Glutamatergic neuron (in vitro differentiated cells): ENCODE measurements at regions not wholly inside any gene's neighbourhood (a gene's known extent, or its start where the extent isn't known, plus 50 kb on each side); places are given as distances from the start of the nearest gene placed in this dataset.

Experiments
- DNase-seq: peaks from one replicate; pipeline ENCODE4 v3.0.0; 2022
- H3K27ac Mint-ChIP-seq: one replicate; pipeline ENCODE4 v1.8.0; 2020; ENCODE audit warnings: mild to moderate bottlenecking, mixed read lengths, inconsistent platforms; ENCODE audit not compliant: unreplicated experiment
- H3K27me3 Mint-ChIP-seq: one replicate; pipeline ENCODE4 v1.8.0; 2020; ENCODE audit warnings: mild to moderate bottlenecking, moderate library complexity, mixed read lengths, inconsistent platforms; ENCODE audit not compliant: unreplicated experiment
- H3K36me3 Mint-ChIP-seq: one replicate; pipeline ENCODE4 v1.8.0; 2020; ENCODE audit warnings: mild to moderate bottlenecking, mixed read lengths, inconsistent platforms; ENCODE audit not compliant: unreplicated experiment
- H3K4me1 Mint-ChIP-seq: one replicate; pipeline ENCODE4 v1.8.0; 2020; ENCODE audit warnings: mild to moderate bottlenecking, low read depth, mixed read lengths, inconsistent platforms; ENCODE audit not compliant: unreplicated experiment
- H3K4me3 Mint-ChIP-seq: one replicate; pipeline ENCODE4 v1.8.0; 2020; ENCODE audit warnings: mild to moderate bottlenecking, mixed read lengths, inconsistent platforms; ENCODE audit not compliant: unreplicated experiment
- H3K9me3 Mint-ChIP-seq: one replicate; pipeline ENCODE4 v1.8.0; 2020; ENCODE audit warnings: mild to moderate bottlenecking, moderate library complexity, mixed read lengths, inconsistent platforms; ENCODE audit not compliant: unreplicated experiment
- TF ChIP-seq, protein P1 (sequence below): fragments of 200-600 bp; sonication (generic); IDR thresholded peaks from one replicate; pipeline ENCODE4 v1.5.0; 2021; ENCODE audit not compliant: partially characterized antibody, unreplicated experiment

DNA sequence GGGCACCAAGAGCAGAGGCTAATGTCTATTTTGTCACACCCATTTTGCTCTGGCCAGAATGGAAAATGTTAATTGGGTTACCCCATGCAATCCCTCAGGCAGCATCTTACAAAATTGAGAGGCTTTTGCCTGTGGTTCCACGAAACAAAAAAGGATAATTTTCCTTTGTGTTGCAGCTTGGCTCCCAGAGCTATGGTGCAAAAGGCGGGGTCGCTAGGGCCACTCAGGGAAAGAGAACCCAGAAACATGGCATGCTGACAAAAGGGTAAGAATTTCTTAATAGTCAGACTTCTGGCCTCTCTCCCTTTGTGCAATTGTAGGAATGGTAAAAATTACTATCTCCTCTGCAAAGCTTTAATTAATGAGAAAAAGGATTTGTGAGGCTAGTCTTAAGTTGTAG is 119.6 kb upstream of the BANK1 start:
- no peak for DNase-seq
- no peaks in the 10 kb centered on the region for H3K36me3 Mint-ChIP-seq
- H3K4me1 Mint-ChIP-seq: no peaks in the 10 kb centered on the region
- H3K27ac Mint-ChIP-seq: no peak overlapping the region
- TF ChIP-seq, protein P1, sequence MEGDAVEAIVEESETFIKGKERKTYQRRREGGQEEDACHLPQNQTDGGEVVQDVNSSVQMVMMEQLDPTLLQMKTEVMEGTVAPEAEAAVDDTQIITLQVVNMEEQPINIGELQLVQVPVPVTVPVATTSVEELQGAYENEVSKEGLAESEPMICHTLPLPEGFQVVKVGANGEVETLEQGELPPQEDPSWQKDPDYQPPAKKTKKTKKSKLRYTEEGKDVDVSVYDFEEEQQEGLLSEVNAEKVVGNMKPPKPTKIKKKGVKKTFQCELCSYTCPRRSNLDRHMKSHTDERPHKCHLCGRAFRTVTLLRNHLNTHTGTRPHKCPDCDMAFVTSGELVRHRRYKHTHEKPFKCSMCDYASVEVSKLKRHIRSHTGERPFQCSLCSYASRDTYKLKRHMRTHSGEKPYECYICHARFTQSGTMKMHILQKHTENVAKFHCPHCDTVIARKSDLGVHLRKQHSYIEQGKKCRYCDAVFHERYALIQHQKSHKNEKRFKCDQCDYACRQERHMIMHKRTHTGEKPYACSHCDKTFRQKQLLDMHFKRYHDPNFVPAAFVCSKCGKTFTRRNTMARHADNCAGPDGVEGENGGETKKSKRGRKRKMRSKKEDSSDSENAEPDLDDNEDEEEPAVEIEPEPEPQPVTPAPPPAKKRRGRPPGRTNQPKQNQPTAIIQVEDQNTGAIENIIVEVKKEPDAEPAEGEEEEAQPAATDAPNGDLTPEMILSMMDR: no peak
- H3K27me3 Mint-ChIP-seq: no peaks in the 10 kb centered on the region
- H3K4me3 Mint-ChIP-seq: no peak overlapping the region
- H3K9me3 Mint-ChIP-seq: no peaks in the 10 kb centered on the region

DNA sequence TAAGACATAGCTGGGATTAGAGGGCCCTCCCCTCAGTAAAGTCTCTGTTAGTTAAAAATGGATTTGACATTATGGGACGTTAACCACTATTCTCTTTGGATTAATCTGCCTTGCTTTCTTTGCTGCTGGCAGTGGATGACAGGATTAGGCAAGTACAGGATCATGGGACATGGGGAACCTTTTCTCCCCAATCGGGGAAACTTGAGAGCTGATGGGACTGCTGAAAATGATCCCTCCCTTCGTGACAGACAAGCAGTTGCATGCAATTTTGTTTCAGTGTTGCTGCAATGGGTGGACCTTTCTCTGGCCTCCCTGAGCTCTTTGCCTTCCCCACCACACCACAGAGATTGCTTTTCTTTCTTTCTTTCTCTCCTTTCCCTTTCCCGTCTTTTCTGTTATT is 120.2 kb upstream of the BANK1 start:
- H3K27ac Mint-ChIP-seq: no peak overlapping the region
- no peaks in the 10 kb centered on the region for H3K36me3 Mint-ChIP-seq
- no peak overlapping the region for H3K4me3 Mint-ChIP-seq
- H3K9me3 Mint-ChIP-seq: no peaks in the 10 kb centered on the region
- no peak for DNase-seq
- no peaks in the 10 kb centered on the region for H3K4me1 Mint-ChIP-seq
- TF ChIP-seq, protein P1: no peak
- H3K27me3 Mint-ChIP-seq: no peaks in the 10 kb centered on the region

DNA sequence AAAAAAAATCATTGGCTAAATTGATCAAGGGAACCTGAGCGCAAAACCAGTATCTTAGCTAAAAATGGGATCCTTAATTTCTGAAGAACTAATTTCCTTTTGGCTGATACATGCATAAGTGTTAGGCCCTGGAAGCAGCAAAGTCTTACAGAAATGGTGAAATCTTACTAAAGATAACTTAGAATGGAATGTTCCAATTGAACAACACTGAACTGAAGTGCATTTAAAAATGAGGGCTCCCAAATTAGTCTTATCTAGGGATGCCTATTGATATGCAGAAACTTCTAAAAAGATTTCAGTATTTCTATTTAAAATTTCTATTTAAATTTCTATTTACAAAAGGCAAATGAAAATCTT is 120.7 kb upstream of the BANK1 start:
- Mint-ChIP-seq H3K27ac (no peak overlapping the region), H3K36me3 (no peaks in the 10 kb centered on the region), H3K4me1 (no peaks in the 10 kb centered on the region), H3K4me3 (no peak overlapping the region), H3K9me3 (no peaks in the 10 kb centered on the region), H3K27me3 (no peaks in the 10 kb centered on the region)
- TF ChIP-seq, protein P1: no peak
- DNase-seq: no peak

DNA sequence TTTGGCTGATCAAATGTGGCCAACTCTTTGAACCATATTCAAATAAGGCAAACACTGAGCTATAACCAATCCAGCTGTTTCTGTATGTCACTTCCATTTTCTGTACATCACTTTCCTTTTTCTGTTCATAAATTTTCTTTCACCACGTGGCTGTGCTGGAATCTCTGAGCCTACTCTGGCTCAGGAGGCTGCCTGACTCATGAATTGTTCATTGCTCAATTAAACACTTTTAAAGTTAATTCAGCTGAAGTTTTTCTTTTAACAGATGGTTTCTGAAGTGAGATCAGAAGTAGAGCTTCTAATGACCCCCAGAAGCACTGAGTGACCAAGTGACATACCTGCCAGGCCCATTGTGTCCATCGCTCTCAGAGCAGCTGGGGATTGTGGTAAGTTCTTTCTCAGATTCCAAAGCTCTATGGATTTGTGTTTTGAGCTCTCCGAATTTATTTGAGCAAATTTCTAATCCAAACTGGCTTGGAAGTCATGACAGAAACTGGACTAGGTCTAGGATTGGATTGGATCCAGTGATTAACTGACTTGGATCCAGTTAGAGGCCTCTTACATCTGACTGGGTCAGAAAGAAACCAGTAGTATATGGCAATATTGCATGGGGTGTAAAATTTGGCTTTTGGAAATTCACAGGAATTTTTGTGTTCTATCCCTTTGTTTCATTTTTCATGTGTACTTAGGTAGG is 121.2 kb upstream of the BANK1 start:
- Mint-ChIP-seq H3K9me3 (no peaks in the 10 kb centered on the region), H3K36me3 (no peaks in the 10 kb centered on the region), H3K27me3 (no peaks in the 10 kb centered on the region), H3K4me3 (no peak overlapping the region), H3K4me1 (no peaks in the 10 kb centered on the region), H3K27ac (no peak overlapping the region)
- TF ChIP-seq, protein P1: no peak
- DNase-seq: no peak

DNA sequence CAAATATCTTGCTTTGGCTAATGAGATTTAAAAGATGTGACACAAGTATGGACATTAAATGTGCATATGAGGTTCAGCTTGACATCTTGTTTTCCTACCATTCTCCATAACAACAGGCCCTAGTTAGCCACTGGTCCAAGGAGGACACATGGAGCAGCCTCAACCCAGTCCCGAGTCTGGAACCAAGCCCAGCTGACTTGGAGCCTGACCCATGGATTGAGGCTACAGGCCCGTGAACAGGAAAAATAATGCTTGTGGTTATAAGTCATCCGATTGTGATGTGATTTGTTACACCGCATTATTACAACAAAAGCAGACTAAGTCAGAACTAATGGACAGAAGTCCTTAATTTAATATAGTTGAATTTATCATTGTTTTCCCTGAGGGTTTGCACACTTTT is 123.2 kb upstream of the BANK1 start:
- Mint-ChIP-seq H3K9me3 (no peaks in the 10 kb centered on the region), H3K27ac (no peak overlapping the region), H3K4me1 (no peaks in the 10 kb centered on the region), H3K27me3 (no peaks in the 10 kb centered on the region), H3K36me3 (no peaks in the 10 kb centered on the region), H3K4me3 (no peak overlapping the region)
- TF ChIP-seq, protein P1: no peak
- no peak for DNase-seq
